Fibroblast of lung (primary cell): ENCODE measurements at regions not wholly inside any gene's neighbourhood (a gene's known extent, or its start where the extent isn't known, plus 50 kb on each side); places are given as distances from the start of the nearest gene placed in this dataset.

Source experiments
- CTCF ChIP-seq, 2 donors: IDR thresholded peaks in 1 of 2; conservative IDR thresholded peaks in 1 of 2; 1 replicate in 1 of 2; 2 replicates in 1 of 2; pipeline ENCODE4 v1.5.1; 2011 to 2012; ENCODE audit warnings: low read length in 2 of 2, control low read depth in 1 of 2, inconsistent platforms in 1 of 2, low read depth in 1 of 2, mild to moderate bottlenecking in 1 of 2
- EZH2 ChIP-seq: IDR thresholded peaks from 2 replicates; pipeline ENCODE4 v1.5.1; 2012; ENCODE audit warnings: low read length, control low read depth, mild to moderate bottlenecking; ENCODE audit errors: missing control alignments

GRCh38 chr4:164115236-164115635 is 620.7 kb downstream of the TMA16 start:
- TF ChIP-seq EZH2 (no peak), CTCF (conservative IDR thresholded peaks at IDR 0.05 in 1 of 2, IDR thresholded peaks at IDR 0.05 in 1 of 2; ENCODE audit: low read depth in 1 of 2, low read length in 2 of 2) (no peak)
